Liver (tissue), 8 donors: ENCODE measurements at regions not wholly inside any gene's neighbourhood (a gene's known extent, or its start where the extent isn't known, plus 50 kb on each side); places are given as distances from the start of the nearest gene placed in this dataset.

Source experiments
- DNase-seq: peaks from one replicate; pipeline ENCODE4 v3.0.0-alpha.2; 2017; ENCODE audit warnings: low spot score
- H3K27ac ChIP-seq, 2 donors: one replicate each; pipeline ENCODE4 v1.7.0; 2013; ENCODE audit warnings: inconsistent platforms in 2 of 2, low read length in 2 of 2, control low read depth in 1 of 2, low read depth in 1 of 2, mild to moderate bottlenecking in 1 of 2
- H3K27me3 ChIP-seq, 4 donors: one replicate each; pipeline versions ENCODE4 v1.6.1 to v1.7.0; 2013; ENCODE audit warnings: low read length in 3 of 4, inconsistent platforms in 1 of 4, mild to moderate bottlenecking in 1 of 4, moderate library complexity in 1 of 4; ENCODE audit not compliant: control insufficient read depth in 4 of 4, insufficient read depth in 4 of 4
- H3K36me3 ChIP-seq, 4 donors: one replicate each; pipeline versions ENCODE4 v1.6.1 to v1.7.0; 2013; ENCODE audit warnings: low read length in 3 of 4, mild to moderate bottlenecking in 3 of 4, low read depth in 1 of 4, moderate library complexity in 1 of 4; ENCODE audit not compliant: control insufficient read depth in 4 of 4, insufficient read depth in 3 of 4
- H3K4me1 ChIP-seq, 4 donors: one replicate each; pipeline versions ENCODE4 v1.6.1 to v1.7.0; 2013; ENCODE audit warnings: low read length in 3 of 4, mild to moderate bottlenecking in 3 of 4, moderate library complexity in 1 of 4; ENCODE audit not compliant: control insufficient read depth in 4 of 4, insufficient read depth in 4 of 4
- H3K4me3 ChIP-seq, 3 donors: one replicate each; pipeline versions ENCODE4 v1.6.1 to v1.7.0; 2013; ENCODE audit warnings: low read length in 3 of 3, control low read depth in 1 of 3, low read depth in 1 of 3, mild to moderate bottlenecking in 1 of 3
- H3K9ac ChIP-seq, 2 donors: one replicate each; pipeline ENCODE4 v1.7.0; 2013; ENCODE audit warnings: low read length in 2 of 2, mild to moderate bottlenecking in 2 of 2, moderate library complexity in 2 of 2, control low read depth in 1 of 2, low read depth in 1 of 2
- H3K9me3 ChIP-seq, 4 donors: one replicate each; pipeline versions ENCODE4 v1.6.1 to v1.7.0; 2013; ENCODE audit warnings: low read length in 3 of 4; ENCODE audit not compliant: control insufficient read depth in 4 of 4
- ATF3 ChIP-seq: IDR thresholded peaks from 2 replicates; pipeline ENCODE4 v1.6.1; 2016; ENCODE audit warnings: antibody characterized with exemption
- CTCF ChIP-seq: fragments of 150-350 bp; IDR thresholded peaks from 2 replicates; pipeline ENCODE4 v1.5.1; 2017; ENCODE audit warnings: improper control_type of control experiment, low read depth, low read length; ENCODE audit not compliant: missing input control
- EGR1 ChIP-seq, 2 donors: IDR thresholded peaks; 2 replicates each; pipeline ENCODE4 v1.6.1; 2016 to 2018; ENCODE audit warnings: antibody characterized with exemption in 2 of 2, low read depth in 2 of 2
- FOXA1 ChIP-seq: IDR thresholded peaks from 2 replicates; pipeline ENCODE4 v1.6.1; 2016; ENCODE audit warnings: antibody characterized with exemption
- GABPA ChIP-seq, 2 donors: IDR thresholded peaks in 1 of 2; conservative IDR thresholded peaks in 1 of 2; 2 replicates each; pipeline ENCODE4 v1.6.1; 2016; ENCODE audit warnings: antibody characterized with exemption in 2 of 2, mild to moderate bottlenecking in 1 of 2, moderate library complexity in 1 of 2
- HNF4A ChIP-seq, 2 donors: conservative IDR thresholded peaks; 2 replicates each; pipeline ENCODE4 v1.6.1; 2016; ENCODE audit warnings: antibody characterized with exemption in 2 of 2, mild to moderate bottlenecking in 2 of 2
- HNF4G ChIP-seq: IDR thresholded peaks from 2 replicates; pipeline ENCODE4 v1.6.1; 2016; ENCODE audit warnings: antibody characterized with exemption
- JUND ChIP-seq, 2 donors: IDR thresholded peaks; 2 replicates each; pipeline ENCODE4 v1.6.1; 2016; ENCODE audit warnings: antibody characterized with exemption in 2 of 2
- MAX ChIP-seq: IDR thresholded peaks from 2 replicates; pipeline ENCODE4 v1.6.1; 2016; ENCODE audit warnings: antibody characterized with exemption
- NR2F2 ChIP-seq: IDR thresholded peaks from 2 replicates; pipeline ENCODE4 v1.6.1; 2016; ENCODE audit warnings: antibody characterized with exemption
- RAD21 ChIP-seq, 2 donors: IDR thresholded peaks; 2 replicates each; pipeline ENCODE4 v1.6.1; 2016; ENCODE audit warnings: antibody characterized with exemption in 2 of 2, mild to moderate bottlenecking in 2 of 2
- REST ChIP-seq: IDR thresholded peaks from 2 replicates; pipeline ENCODE4 v1.6.1; 2016; ENCODE audit warnings: antibody characterized with exemption, mild to moderate bottlenecking
- RXRA ChIP-seq, 2 donors: IDR thresholded peaks; 2 replicates each; pipeline ENCODE4 v1.6.1; 2017 to 2018; ENCODE audit warnings: antibody characterized with exemption in 2 of 2, mild to moderate bottlenecking in 1 of 2
- SP1 ChIP-seq: IDR thresholded peaks from 2 replicates; pipeline ENCODE4 v1.6.1; 2018; ENCODE audit warnings: antibody characterized with exemption, mild to moderate bottlenecking
- TAF1 ChIP-seq: conservative IDR thresholded peaks from 2 replicates; pipeline ENCODE4 v1.6.1; 2016; ENCODE audit warnings: antibody characterized with exemption, mild to moderate bottlenecking
- YY1 ChIP-seq: IDR thresholded peaks from 2 replicates; pipeline ENCODE4 v1.6.1; 2016; ENCODE audit warnings: antibody characterized with exemption, mild to moderate bottlenecking
- ZBTB33 ChIP-seq: IDR thresholded peaks from 2 replicates; pipeline ENCODE4 v1.6.1; 2016; ENCODE audit warnings: antibody characterized with exemption
- WGBS: extraction: QIAGEN DNeasy Blood & Tissue Kit; methylation state at CpG from one replicate; pipeline ENCODE4 v1.1.7; 2013; 5-methylcytosine and 5-hydroxymethylcytosine counted together
- donor health status: healthy.
- donor health status: healthy.
- donor health status: healthy.
- donor health status: healthy.
- donor health status: healthy.

GRCh38 chr4:135244696-135245095 lies 1043.1 kb upstream of the PABPC4L start:
- Histone ChIP-seq H3K27ac (no peak overlapping the region), H3K36me3 (no peaks in the 10 kb centered on the region), H3K9me3 (no peaks in the 10 kb centered on the region), H3K27me3 (no peaks in the 10 kb centered on the region), H3K4me1 (no peaks in the 10 kb centered on the region), H3K9ac (no peak overlapping the region), H3K4me3 (no peak overlapping the region)
- DNase-seq: no peak
- no peak for TF ChIP-seq MAX
- no peak for TF ChIP-seq SP1
- TF ChIP-seq EGR1 (IDR thresholded peaks at IDR 0.05; ENCODE audit: low read depth in 2 of 2): no peak
- no peak for TF ChIP-seq NR2F2
- no peak for TF ChIP-seq FOXA1
- no peak for TF ChIP-seq GABPA (IDR thresholded peaks at IDR 0.05 in 1 of 2, conservative IDR thresholded peaks at IDR 0.05 in 1 of 2)
- no peak for TF ChIP-seq HNF4G
- TF ChIP-seq CTCF: no peak
- TF ChIP-seq RAD21 (IDR thresholded peaks at IDR 0.05): no peak
- no peak for TF ChIP-seq JUND (IDR thresholded peaks at IDR 0.05)
- TF ChIP-seq REST: no peak
- TF ChIP-seq ATF3: no peak
- TF ChIP-seq YY1: no peak
- TF ChIP-seq RXRA (IDR thresholded peaks at IDR 0.05): no peak
- no peak for TF ChIP-seq ZBTB33
- no peak for TF ChIP-seq TAF1
- no peak for TF ChIP-seq HNF4A (conservative IDR thresholded peaks at IDR 0.05)
- WGBS: 65% methylated on average over 2 of the region's 2 CpGs

- H3K27ac ChIP-seq: no peak overlapping the region
- H3K36me3 ChIP-seq: no peaks in the 10 kb centered on the region
- 35% methylated on average over 1 of the region's 1 CpG for WGBS
Observed at GRCh38 chr4:135244056-135244455, 1042.5 kb upstream of the PABPC4L start.

More at GRCh38 chr4:135244056-135244455, 1042.5 kb upstream of the PABPC4L start:
- Histone ChIP-seq H3K9ac (no peak overlapping the region), H3K27me3 (no peaks in the 10 kb centered on the region), H3K4me1 (no peaks in the 10 kb centered on the region), H3K4me3 (no peak overlapping the region), H3K9me3 (no peaks in the 10 kb centered on the region)
- TF ChIP-seq HNF4A (conservative IDR thresholded peaks at IDR 0.05): no peak
- DNase-seq: no peak
